ENCODE measurements at regions not wholly inside any gene's neighbourhood (a gene's known extent, or its start where the extent isn't known, plus 50 kb on each side); places are given as distances from the start of the nearest gene placed in this dataset.

- no peak for DNase-seq (ENCODE audit: low read depth)
These were observed 2362.2 kb upstream of the AGA start for GRCh38 chr4:179804440-179804839.

- no peak for DNase-seq (ENCODE audit: low read depth)
These were observed 2375.1 kb upstream of the AGA start for GRCh38 chr4:179817317-179817716.

GRCh38 chr4:179823342-179823741, 2381.1 kb upstream of the AGA start:
- no peak for DNase-seq (ENCODE audit: low read depth)

GRCh38 chr4:179831274-179831673, 2389.0 kb upstream of the AGA start:
- DNase-seq (ENCODE audit: low read depth) = no peak

- no peak for DNase-seq (ENCODE audit: low read depth)
These were observed 2394.2 kb upstream of the AGA start for GRCh38 chr4:179836179-179837075.

GRCh38 chr4:179843370-179843769, 2399.8 kb upstream of the TENM3 start:
- no peak for DNase-seq (ENCODE audit: low read depth)

- DNase-seq (ENCODE audit: low read depth) = no peak
These were observed 2387.7 kb upstream of the TENM3 start for GRCh38 chr4:179855469-179855868.

GRCh38 chr4:179858221-179858620, 2385.0 kb upstream of the TENM3 start:
- no peak for DNase-seq (ENCODE audit: low read depth)

- no peak for DNase-seq (ENCODE audit: low read depth)
These were observed 2375.8 kb upstream of the TENM3 start for GRCh38 chr4:179867300-179867878.

GRCh38 chr4:179871726-179872125, 2371.5 kb upstream of the TENM3 start:
- no peak for DNase-seq (ENCODE audit: low read depth)

GRCh38 chr4:179872755-179873154, 2370.4 kb upstream of the TENM3 start:
- no peak for DNase-seq (ENCODE audit: low read depth)

- no peak for DNase-seq (ENCODE audit: low read depth)
These were observed 2362.4 kb upstream of the TENM3 start for GRCh38 chr4:179880756-179881155.

- no peak for DNase-seq (ENCODE audit: low read depth)
These were observed 2349.0 kb upstream of the TENM3 start for GRCh38 chr4:179894066-179894778.

GRCh38 chr4:179919587-179919986, 2323.6 kb upstream of the TENM3 start:
- no peak for DNase-seq (ENCODE audit: low read depth)

- DNase-seq (ENCODE audit: low read depth) = no peak
These were observed 2315.7 kb upstream of the TENM3 start for GRCh38 chr4:179927473-179927872.

GRCh38 chr4:179941911-179942310, 2301.3 kb upstream of the TENM3 start:
- no peak for DNase-seq (ENCODE audit: low read depth)

- DNase-seq (ENCODE audit: low read depth) = no peak
These were observed 2266.4 kb upstream of the TENM3 start for GRCh38 chr4:179976777-179977176.

GRCh38 chr4:179977378-179977777, 2265.8 kb upstream of the TENM3 start:
- DNase-seq (ENCODE audit: low read depth) = no peak

GRCh38 chr4:179981161-179981560, 2262.0 kb upstream of the TENM3 start:
- DNase-seq (ENCODE audit: low read depth) = no peak

GRCh38 chr4:179989975-179990374, 2253.2 kb upstream of the TENM3 start:
- no peak for DNase-seq (ENCODE audit: low read depth)

GRCh38 chr4:180009316-180009715, 2233.9 kb upstream of the TENM3 start:
- DNase-seq (ENCODE audit: low read depth) = no peak

- no peak for DNase-seq (ENCODE audit: low read depth)
These were observed 2214.5 kb upstream of the TENM3 start for GRCh38 chr4:180028682-180029081.

GRCh38 chr4:180031330-180031729, 2211.9 kb upstream of the TENM3 start:
- DNase-seq (ENCODE audit: low read depth) = no peak
